Psoas muscle (tissue), 7 donors: ENCODE measurements at regions not wholly inside any gene's neighbourhood (a gene's known extent, or its start where the extent isn't known, plus 50 kb on each side); places are given as distances from the start of the nearest gene placed in this dataset.

Source experiments
- ATAC-seq, 4 donors: fragments of 200-7000 bp; cut with Tn5 transposase; one replicate each; pipeline ENCODE4 v1.9.1; 2020; ENCODE audit warnings: moderate library complexity in 3 of 4, mild to moderate bottlenecking in 2 of 4
- DNase-seq, 2 donors: peaks; one replicate each; pipeline ENCODE4 v3.0.0-alpha.2; 2020
- H3K27ac ChIP-seq: fragments of 200-600 bp; one replicate; pipeline ENCODE4 v1.8.0; 2022
- H3K27me3 ChIP-seq, 3 donors: fragments of 200-600 bp in 1 of 3; one replicate each; pipeline versions ENCODE4 v1.6.1 to v1.8.0; 2013 to 2022; ENCODE audit warnings: low read length in 2 of 3, mild to moderate bottlenecking in 2 of 3, moderate library complexity in 1 of 3; ENCODE audit not compliant: insufficient read depth in 3 of 3
- H3K36me3 ChIP-seq, 2 donors: fragments of 200-600 bp in 1 of 2; one replicate each; pipeline versions ENCODE4 v1.6.1 to v1.8.0; 2013 to 2022; ENCODE audit warnings: low read depth in 1 of 2, mild to moderate bottlenecking in 1 of 2, moderate library complexity in 1 of 2; ENCODE audit not compliant: insufficient read depth in 1 of 2
- H3K4me1 ChIP-seq: fragments of 200-600 bp; one replicate; pipeline ENCODE4 v1.8.0; 2022
- H3K4me3 ChIP-seq: fragments of 200-600 bp; one replicate; pipeline ENCODE4 v1.8.0; 2022; ENCODE audit warnings: mild to moderate bottlenecking
- H3K9me3 ChIP-seq: fragments of 200-600 bp; one replicate; pipeline ENCODE4 v1.8.0; 2022
- WGBS, 3 donors: extraction: QIAGEN DNeasy Blood & Tissue Kit; methylation state at CpG; one replicate each; pipeline versions ENCODE4 v1.1.6 to v1.1.7; 2013; 5-methylcytosine and 5-hydroxymethylcytosine counted together
- intact Hi-C, 2 donors: fragments of 100-400 bp; cut with DNase I; formaldehyde crosslinking; loops; one replicate each; pipeline versions ENCODE4 v1.11.0 to v1.14.2; 2022
- TF ChIP-seq, protein P1 (sequence below): fragments of 200-600 bp; IDR thresholded peaks from one replicate; pipeline ENCODE4 v1.8.0; 2022; ENCODE audit warnings: antibody characterized with exemption
- donor health status: healthy with polysubstance abuse.
- donor health status: DM: no; HTN: no; CAD: no; lungs with moderate emphysema.
- donor health status: Bipolar disorder and iron deficiency.
- donor health status: healthy.
- donor health status: DM: yes; HTN: yes; CAD: no.
- donor health status: DM: no; HTN: no; CAD: no.
- donor health status: DM: yes; HTN: yes; CAD: no.

DNA sequence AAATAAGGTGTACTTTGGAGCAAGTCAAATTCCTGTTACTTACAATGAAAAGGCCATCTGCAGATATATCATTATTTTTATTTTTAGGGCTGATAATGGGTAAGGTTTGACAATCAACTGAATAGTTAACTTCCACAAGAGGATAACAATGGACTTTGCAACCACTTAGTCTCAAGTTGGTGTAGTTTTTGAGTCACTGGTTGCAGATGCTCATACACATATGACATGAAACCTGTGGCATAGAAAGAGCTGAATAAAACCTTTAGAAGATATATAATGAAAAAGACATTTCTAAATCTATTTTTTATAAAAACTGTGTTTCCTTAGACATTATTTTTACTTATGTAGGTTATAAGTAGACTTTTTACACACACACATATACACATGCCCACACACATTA lies 2110.9 kb downstream of the PCDH7 start:
- DNase-seq (no peak), ATAC-seq (no peak)
- TF ChIP-seq, protein P1, sequence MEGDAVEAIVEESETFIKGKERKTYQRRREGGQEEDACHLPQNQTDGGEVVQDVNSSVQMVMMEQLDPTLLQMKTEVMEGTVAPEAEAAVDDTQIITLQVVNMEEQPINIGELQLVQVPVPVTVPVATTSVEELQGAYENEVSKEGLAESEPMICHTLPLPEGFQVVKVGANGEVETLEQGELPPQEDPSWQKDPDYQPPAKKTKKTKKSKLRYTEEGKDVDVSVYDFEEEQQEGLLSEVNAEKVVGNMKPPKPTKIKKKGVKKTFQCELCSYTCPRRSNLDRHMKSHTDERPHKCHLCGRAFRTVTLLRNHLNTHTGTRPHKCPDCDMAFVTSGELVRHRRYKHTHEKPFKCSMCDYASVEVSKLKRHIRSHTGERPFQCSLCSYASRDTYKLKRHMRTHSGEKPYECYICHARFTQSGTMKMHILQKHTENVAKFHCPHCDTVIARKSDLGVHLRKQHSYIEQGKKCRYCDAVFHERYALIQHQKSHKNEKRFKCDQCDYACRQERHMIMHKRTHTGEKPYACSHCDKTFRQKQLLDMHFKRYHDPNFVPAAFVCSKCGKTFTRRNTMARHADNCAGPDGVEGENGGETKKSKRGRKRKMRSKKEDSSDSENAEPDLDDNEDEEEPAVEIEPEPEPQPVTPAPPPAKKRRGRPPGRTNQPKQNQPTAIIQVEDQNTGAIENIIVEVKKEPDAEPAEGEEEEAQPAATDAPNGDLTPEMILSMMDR: no peak
- no peaks in the 10 kb centered on the region for H3K9me3 ChIP-seq
- no peak overlapping the region for H3K4me3 ChIP-seq
- H3K27ac ChIP-seq: no peak overlapping the region
- H3K27me3 ChIP-seq: no peaks in the 10 kb centered on the region
- no peaks in the 10 kb centered on the region for H3K4me1 ChIP-seq
- intact Hi-C loops: no loop called here
- no peaks in the 10 kb centered on the region for H3K36me3 ChIP-seq

DNA sequence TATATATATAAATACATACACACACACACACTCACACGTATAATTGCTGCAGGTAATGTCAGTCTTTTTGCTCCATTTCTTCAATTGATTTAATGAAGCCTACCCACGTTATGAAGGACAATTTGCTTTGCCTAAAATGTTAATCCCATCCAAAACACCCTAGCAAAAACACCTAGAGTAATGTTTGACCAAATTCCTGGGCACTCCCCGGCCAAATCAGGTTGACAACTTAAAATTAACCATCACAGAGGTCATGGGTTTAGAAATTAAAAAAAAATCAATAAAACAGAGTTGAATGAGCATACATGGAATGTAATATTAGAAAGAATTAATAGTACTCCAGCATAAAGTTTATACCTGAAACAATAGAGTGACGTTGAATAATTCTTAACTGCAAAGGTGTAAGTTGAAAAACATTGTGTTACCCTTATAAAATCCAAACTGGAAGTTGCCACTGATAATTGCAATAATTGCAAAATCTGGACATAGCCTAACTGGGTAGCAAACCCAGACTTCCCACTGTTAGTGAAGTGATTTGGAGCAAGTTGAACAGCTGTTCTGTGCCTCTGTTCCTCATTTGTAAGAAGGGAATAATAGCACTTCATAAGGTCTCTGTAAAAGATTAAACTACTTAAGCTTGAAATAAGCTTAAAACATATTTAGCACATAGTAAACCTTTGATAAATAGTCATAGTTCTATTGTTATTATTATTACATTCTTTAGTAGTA lies 2120.5 kb downstream of the PCDH7 start:
- H3K27ac ChIP-seq: no peak overlapping the region
- H3K4me1 ChIP-seq: no peaks in the 10 kb centered on the region
- no peaks in the 10 kb centered on the region for H3K36me3 ChIP-seq
- intact Hi-C loops: no loop called here
- TF ChIP-seq, protein P1: no peak
- DNase-seq: no peak
- no peaks in the 10 kb centered on the region for H3K27me3 ChIP-seq
- no peak overlapping the region for H3K4me3 ChIP-seq
- no peak for ATAC-seq
- WGBS, 3 donors: 73 to 77% (median 77%) methylated on average over 4 of the region's 4 CpGs
- no peaks in the 10 kb centered on the region for H3K9me3 ChIP-seq

DNA sequence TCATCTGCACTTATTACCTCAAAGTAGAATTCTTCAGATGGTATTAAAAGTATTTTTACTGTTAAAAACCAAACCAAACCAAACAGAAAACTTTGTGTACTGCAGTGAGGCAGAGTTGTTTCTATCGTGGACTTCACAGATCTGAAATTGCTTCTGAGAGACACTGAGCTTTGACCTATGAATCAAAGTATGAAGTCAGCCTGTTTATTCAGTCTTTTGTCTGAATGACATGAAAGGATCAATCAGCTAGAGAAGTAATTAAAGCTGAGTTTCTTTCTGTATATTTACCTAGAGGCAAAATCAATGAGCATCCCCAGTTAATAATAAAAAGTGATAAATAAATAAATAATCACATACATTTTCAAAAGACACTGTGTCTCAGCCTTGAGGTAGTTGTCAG lies 2121.0 kb downstream of the PCDH7 start:
- DNase-seq (no peak), ATAC-seq (no peak)
- intact Hi-C loops: no loop called here
- no peaks in the 10 kb centered on the region for H3K4me1 ChIP-seq
- H3K9me3 ChIP-seq: no peaks in the 10 kb centered on the region
- WGBS, 3 donors: 36 to 56% (median 46%) methylated on average over 1 of the region's 1 CpG
- no peak overlapping the region for H3K4me3 ChIP-seq
- H3K27ac ChIP-seq: no peak overlapping the region
- no peaks in the 10 kb centered on the region for H3K36me3 ChIP-seq
- TF ChIP-seq, protein P1: no peak
- no peaks in the 10 kb centered on the region for H3K27me3 ChIP-seq

DNA sequence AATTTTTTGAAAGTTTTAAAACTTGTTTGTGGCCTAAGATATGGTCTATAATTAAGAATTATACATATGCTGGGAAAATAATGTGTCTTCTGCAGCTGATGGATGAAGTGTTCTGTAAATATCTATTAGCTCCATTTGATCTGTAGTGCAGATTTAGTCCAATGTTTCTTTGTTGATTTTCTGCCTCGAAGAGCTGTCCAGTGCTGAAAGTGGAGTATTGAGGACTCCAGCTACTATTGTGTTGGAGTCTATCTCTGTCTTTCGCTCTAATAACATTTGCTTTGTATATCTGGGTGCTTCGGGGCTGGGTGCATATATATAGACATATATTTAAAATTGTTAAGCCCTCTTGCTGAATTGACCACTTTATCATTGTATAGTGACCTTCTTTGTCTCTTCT lies 2127.3 kb downstream of the PCDH7 start:
- no peaks in the 10 kb centered on the region for H3K27me3 ChIP-seq
- no peak for DNase-seq
- H3K9me3 ChIP-seq: no peaks in the 10 kb centered on the region
- no peak overlapping the region for H3K4me3 ChIP-seq
- intact Hi-C loops: no loop called here
- no peak overlapping the region for H3K27ac ChIP-seq
- WGBS, 3 donors: 73 to 80% (median 76%) methylated on average over 3 of the region's 3 CpGs
- H3K36me3 ChIP-seq: no peaks in the 10 kb centered on the region
- ATAC-seq: no peak
- TF ChIP-seq, protein P1: no peak
- H3K4me1 ChIP-seq: no peaks in the 10 kb centered on the region

- TF ChIP-seq, protein P1: no peak
- Histone ChIP-seq H3K36me3 (no peaks in the 10 kb centered on the region), H3K27me3 (no peaks in the 10 kb centered on the region), H3K4me1 (no peaks in the 10 kb centered on the region), H3K9me3 (no peaks in the 10 kb centered on the region), H3K4me3 (no peak overlapping the region), H3K27ac (no peak overlapping the region)
- 60 to 79% (median 66%) methylated on average over 2 of the region's 2 CpGs for WGBS, 3 donors
- intact Hi-C loops: no loop called here
- DNase-seq (no peak), ATAC-seq (no peak)
Observed at GRCh38 chr4:32855622-32856021, 2135.5 kb downstream of the PCDH7 start.
